ENCODE measurements at regions not wholly inside any gene's neighbourhood (a gene's known extent, or its start where the extent isn't known, plus 50 kb on each side); places are given as distances from the start of the nearest gene placed in this dataset.

DNA sequence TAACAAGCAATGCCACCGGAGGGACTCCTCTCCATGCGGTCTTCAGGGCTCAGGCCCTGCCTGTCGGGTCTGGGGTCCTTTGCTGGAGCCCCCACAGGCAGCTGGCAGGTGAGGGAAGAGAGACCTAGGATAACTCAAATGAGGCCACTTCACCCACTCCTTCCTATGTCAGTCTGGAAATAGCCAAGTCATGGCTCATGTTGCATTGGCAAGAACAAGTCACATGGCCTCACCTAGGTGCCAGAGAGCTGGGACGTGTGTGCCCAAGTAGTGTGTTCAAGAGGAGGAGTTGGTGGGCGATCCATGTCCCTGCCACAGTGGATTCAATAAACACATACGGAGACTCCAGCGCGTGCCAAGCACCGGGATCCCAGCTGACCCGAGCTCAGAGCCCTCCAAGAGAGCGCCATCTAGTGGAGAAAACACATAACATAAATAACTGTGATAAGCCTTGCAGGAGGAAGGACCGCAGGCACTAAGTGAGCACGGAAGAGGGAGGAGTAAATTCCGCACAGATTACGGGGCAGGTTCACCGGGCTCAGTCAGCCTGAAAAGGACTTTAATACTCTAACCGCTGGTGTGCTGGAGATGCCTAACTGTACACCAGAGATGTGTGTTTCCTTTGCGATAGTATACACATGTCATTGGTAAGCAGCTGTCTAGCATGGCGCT is 580.8 kb downstream of the CCDC171 start:
- peak; percentile 85 for DNase-seq (ENCODE audit: low spot score)

DNA sequence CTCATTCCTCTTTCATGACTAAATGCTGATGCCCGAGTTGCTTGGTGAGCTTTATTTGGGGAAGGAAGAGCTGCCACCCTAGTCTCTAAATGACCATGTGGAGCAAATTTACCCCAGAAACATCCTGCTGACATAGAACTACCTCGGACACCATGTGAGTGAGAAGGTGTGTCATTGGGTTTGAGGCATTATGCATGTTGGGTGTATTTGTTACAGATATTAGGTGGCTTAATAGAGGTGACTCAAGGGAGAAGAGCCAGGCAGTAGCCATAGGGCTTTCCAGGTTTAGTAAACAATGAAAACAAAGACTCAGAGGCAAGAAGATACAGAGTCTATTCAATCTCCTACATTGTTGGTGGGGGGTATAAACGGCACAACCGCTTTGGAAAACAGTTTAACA is 581.5 kb downstream of the CCDC171 start:
- DNase-seq (ENCODE audit: low spot score): no peak

GRCh38 chr9:16135968-16136367 is 583.1 kb downstream of the CCDC171 start:
- no peak for DNase-seq (ENCODE audit: low spot score)

- no peak for DNase-seq (ENCODE audit: low spot score)
Measured at GRCh38 chr9:16136451-16136850, 583.6 kb downstream of the CCDC171 start.

- DNase-seq (ENCODE audit: low spot score): no peak
Measured at GRCh38 chr9:16136961-16137360, 584.1 kb downstream of the CCDC171 start.

DNA sequence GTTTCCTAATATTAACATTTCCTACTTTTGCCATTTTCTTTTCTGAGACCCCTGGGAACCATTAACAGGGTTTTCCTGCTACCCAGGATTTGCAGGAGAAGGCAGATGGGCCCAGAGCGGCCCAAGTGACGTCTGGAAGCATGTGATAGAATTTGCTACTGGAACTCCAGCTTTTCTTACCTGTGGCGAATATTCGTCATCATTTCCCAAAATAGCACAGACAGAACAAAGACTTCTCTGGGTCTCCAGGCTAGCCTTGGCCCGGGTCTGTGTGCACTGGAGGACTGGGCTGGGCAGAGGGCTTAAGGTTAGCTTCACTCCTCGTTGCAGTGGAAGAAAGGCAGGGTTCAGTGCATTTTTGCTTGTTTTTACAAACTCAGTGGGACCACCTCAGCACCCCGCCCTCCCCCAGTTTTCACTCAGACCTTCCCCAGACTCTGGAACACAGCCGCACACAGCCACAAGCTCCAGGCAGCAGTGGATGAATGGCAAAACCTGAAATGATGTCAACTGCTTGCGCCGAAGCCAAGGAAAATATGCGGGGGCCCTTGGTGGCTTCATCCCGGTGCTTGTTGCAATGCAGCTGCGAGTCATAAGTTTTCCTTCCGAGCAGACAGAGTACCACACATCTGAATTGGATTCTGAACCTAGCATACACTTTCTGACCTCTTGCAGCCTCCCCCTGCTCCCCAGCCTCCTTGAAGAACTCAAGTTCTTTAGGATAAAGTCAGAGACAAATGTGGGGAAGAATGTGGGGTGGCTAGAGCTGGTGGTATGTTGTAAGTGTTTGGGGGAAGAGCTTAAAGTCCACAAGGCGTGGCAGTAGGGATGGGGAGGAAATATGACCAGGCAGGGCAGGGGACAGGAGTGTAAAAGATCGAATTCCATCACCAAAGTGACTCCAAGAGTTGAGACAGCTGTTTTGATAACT is 586.0 kb downstream of the CCDC171 start:
- no peak for DNase-seq (ENCODE audit: low spot score)

GRCh38 chr9:16139774-16140173 is 586.9 kb downstream of the CCDC171 start:
- no peak for DNase-seq (ENCODE audit: low spot score)

DNA sequence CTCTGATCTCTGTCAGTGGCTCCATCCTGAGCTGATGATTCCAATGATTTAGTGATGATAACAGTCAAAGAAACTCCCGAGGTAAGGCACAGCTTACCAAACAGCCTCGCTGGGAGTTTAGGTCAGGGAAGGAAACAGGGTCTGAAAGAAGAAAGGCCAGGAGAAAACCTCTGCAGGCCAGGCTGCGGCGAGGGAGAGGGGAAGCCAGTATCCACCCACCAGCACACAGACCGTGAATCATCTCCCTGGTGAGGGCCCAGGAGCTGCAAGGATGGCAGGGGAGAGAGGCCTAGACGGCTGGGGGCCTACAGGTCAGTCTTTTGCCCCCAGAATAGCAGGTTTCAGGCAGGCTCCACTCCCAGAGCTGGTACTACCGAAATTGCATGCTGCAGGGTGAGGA is 590.5 kb downstream of the CCDC171 start:
- no peak for DNase-seq (ENCODE audit: low spot score)

- no peak for DNase-seq (ENCODE audit: low spot score)
Measured at GRCh38 chr9:16143947-16144890, 591.4 kb downstream of the CCDC171 start.

DNA sequence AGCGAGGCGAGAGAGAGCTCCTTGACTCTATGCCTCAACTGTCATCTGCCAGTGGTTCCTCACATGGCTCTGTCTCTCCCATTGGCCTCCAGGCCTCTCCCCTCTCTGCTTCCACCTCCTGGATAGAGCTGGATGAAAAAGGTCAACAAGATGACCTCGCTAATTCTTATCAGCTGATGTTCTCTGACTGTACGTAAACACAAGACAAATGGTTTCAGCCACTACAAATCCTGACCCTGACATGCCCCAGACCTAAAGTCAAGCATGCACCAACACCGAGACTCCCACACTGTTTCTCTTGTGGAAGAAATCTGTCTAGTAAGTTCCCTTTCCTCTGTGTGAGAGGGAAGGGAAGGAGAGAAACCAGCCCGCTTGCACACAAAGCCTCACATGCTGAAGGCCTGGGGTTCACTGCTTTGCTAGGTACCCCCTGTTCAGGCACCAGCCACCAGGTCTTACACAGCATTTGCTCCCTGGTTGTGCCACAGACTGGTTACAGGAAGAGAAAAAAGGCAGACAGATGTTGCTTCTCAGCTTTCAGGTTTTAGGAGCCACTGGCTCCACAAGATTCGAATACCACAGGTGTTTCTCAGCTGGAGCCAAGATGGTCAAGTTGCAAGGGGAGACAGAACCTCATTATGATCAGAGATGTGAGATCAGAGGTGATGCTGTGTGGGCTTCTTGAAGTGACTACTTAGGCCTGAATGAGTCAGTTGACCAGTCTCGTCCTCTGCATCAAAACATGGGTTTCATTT is 592.5 kb downstream of the CCDC171 start:
- peak; percentile 49 for DNase-seq (ENCODE audit: low spot score)

DNA sequence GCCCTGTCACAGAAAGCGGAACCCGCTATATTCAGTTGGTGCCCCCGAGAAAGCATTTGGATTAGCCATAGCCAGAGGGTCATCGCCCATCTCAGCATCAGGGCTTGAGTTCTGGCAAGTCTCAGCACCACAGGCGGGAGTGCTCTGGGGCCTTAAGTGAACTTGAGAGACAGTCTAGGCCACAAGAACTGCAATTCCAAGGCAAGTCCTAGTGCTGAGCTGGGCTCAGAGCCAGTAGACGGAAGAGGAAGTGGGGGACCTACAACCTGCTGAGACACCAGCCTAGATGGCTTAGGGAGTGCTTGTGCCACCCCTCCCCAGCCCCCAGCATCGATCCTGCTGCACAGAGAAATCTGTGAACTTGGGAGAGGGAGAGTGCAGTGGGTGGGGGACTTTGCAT is 594.9 kb downstream of the CCDC171 start:
- peak; percentile 73 for DNase-seq (ENCODE audit: low spot score)

DNA sequence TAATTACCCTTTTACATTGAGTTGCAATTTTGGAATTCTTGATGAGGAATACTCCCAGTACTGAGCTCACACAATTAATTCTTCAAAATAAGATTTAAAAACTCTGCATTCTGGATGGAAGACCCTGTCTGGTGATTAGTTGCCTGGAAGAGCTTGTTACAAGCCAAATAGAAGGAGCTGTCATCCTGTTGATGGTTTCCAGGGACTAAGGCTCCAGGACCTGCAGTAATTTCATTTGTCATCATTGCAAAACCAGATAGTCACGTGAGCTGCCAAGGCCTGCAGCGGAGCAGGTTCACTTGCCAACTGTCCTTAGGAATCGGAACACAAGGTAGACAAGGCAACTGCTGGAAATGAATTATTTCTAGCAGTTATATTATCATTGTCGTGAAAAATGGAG is 597.7 kb downstream of the CCDC171 start:
- no peak for DNase-seq (ENCODE audit: low spot score)

- DNase-seq (ENCODE audit: low spot score): no peak
Measured at GRCh38 chr9:16150938-16151650, 598.3 kb downstream of the CCDC171 start.

GRCh38 chr9:16152276-16153101 is 599.6 kb downstream of the CCDC171 start:
- no peak for DNase-seq (ENCODE audit: low spot score)

- no peak for DNase-seq (ENCODE audit: low spot score)
Measured at GRCh38 chr9:16153221-16153620, 600.4 kb downstream of the CCDC171 start.

DNA sequence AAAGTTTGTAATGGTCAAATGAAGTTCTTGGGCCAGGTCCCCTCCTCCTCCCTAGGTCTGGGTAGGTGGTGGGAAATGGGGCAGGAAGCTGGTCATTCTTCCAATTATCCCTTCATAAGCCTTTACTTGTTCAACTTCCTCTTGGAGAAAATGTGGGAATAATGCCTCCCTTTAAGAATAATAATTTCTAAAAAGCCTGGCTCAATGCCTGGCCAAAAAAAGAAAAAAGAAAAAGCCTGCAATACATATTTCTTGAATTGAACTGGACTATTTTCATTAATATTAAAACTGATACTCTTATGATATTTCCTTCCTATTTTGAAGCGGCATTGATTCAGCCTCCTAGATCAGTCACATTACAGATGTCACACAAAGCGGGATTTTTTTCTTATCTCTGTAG is 600.9 kb downstream of the CCDC171 start:
- no peak for DNase-seq (ENCODE audit: low spot score)

DNA sequence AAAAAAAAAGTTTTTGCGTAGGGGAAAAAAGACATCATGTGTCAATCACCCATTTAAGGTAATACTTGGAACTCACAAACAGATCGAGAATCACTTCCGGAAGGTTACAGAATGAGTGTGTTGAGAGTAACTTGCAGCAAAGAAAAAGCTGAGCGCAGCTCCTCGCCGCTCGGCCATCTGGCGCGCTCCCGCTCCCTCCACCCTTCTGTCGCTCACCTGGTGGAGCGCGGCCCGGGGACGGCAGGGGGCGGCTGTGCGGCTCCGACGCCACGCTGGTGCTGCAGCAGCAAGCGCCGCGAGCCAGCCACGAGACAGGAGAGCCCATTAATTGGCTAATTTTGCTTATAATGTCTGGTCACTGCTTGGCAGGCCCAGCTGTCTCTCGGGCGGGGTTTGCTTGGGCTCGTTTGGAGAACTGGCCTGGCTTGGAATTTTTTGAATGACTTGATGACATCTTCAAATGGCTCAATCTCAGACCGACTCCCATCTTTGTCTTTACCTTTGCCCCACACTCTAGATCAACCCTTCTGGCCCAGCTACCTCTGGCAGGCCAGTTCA is 601.8 kb downstream of the CCDC171 start:
- DNase-seq (ENCODE audit: low spot score): no peak

GRCh38 chr9:16155878-16156277 is 603.0 kb downstream of the CCDC171 start:
- no peak for DNase-seq (ENCODE audit: low spot score)

DNA sequence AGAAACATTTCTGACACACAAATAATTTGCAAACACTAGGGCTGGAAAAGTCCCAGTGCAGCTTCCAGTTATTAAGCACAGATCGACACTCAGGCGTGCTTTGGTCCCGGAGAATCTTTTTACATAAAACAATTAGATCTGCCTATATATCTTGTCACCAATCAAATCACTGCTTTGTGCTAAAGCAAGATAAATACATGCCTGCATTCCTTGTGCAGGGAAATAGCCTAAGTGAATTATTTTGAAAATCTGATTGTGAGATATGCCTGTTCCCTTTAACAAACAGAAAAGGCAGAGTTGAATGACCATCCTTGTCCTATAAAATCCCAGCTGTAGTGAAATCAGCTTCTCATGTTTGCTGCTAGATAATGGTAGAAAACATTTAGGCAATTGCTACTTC is 604.4 kb downstream of the CCDC171 start:
- DNase-seq (ENCODE audit: low spot score): no peak

DNA sequence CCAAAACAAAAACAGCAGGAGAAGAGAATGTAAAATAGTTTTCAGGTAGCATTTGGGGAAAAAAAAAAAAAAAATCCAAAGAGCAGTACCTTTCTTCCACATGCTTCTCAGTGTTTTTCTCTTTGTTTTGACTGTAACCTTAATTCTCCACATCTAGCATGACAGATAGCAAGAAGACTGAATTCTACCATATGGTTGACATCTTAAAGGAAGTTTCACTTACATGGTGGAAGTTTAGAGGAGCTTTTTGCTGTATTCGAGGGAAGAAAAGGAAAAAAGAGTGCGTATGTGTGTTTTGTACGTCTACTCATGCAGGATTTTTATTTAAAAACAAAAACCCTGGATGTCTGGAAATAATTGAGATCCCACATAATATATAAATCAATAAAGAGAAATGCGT is 604.8 kb downstream of the CCDC171 start:
- DNase-seq (ENCODE audit: low spot score): no peak
